H9 (cell line): ENCODE measurements at regions not wholly inside any gene's neighbourhood (a gene's known extent, or its start where the extent isn't known, plus 50 kb on each side); places are given as distances from the start of the nearest gene placed in this dataset.

ENCODE experiments used
- DNase-seq: peaks from one replicate; pipeline ENCODE4 v3.0.0-alpha.2; 2017
- H2AFZ ChIP-seq: one replicate; pipeline ENCODE4 v1.6.1; 2013; ENCODE audit warnings: mild to moderate bottlenecking, low read length, control low read depth, moderate library complexity
- H2AK5ac ChIP-seq: 2 replicates; pipeline ENCODE4 v1.6.1; 2013; ENCODE audit warnings: low read length, control low read depth, mixed read lengths; ENCODE audit not compliant: insufficient read length
- H2BK120ac ChIP-seq: one replicate; pipeline ENCODE4 v1.6.1; 2013; ENCODE audit warnings: low read depth, mild to moderate bottlenecking, low read length, control low read depth, inconsistent platforms; ENCODE audit not compliant: poor library complexity, severe bottlenecking
- H2BK12ac ChIP-seq: 2 replicates; pipeline ENCODE4 v1.6.1; 2013; ENCODE audit warnings: low read length, control low read depth, mixed read lengths, low read depth; ENCODE audit not compliant: insufficient read length
- H2BK15ac ChIP-seq: 2 replicates; pipeline ENCODE4 v1.6.1; 2013; ENCODE audit warnings: low read depth, low read length, control low read depth
- H2BK20ac ChIP-seq: one replicate; pipeline ENCODE4 v1.6.1; 2013; ENCODE audit warnings: low read depth, mild to moderate bottlenecking, low read length, control low read depth, inconsistent platforms; ENCODE audit not compliant: poor library complexity, severe bottlenecking
- H2BK5ac ChIP-seq: 2 replicates; pipeline ENCODE4 v1.6.1; 2013; ENCODE audit warnings: low read length, control low read depth, mixed read lengths; ENCODE audit not compliant: insufficient read length
- H3K14ac ChIP-seq: 2 replicates; pipeline ENCODE4 v1.6.1; 2013; ENCODE audit warnings: low read length, control low read depth; ENCODE audit not compliant: insufficient read depth
- H3K18ac ChIP-seq: 2 replicates; pipeline ENCODE4 v1.6.1; 2013; ENCODE audit warnings: low read depth, mild to moderate bottlenecking, mixed read lengths, low read length, control low read depth; ENCODE audit not compliant: insufficient read length
- H3K23ac ChIP-seq: 2 replicates; pipeline ENCODE4 v1.6.1; 2013; ENCODE audit warnings: low read length, control low read depth, mixed read lengths, low read depth; ENCODE audit not compliant: insufficient read length
- H3K23me2 ChIP-seq: 2 replicates; pipeline ENCODE4 v1.6.1; 2013; ENCODE audit warnings: low read depth, mild to moderate bottlenecking, mixed read lengths, low read length, control low read depth; ENCODE audit not compliant: insufficient read length, poor library complexity, severe bottlenecking
- H3K27ac ChIP-seq: 2 replicates; pipeline ENCODE4 v1.5.1; 2013; ENCODE audit warnings: low read length, control low read depth, mixed read lengths, low read depth; ENCODE audit not compliant: insufficient read length
- H3K27me3 ChIP-seq: 2 replicates; pipeline ENCODE4 v1.6.1; 2013; ENCODE audit warnings: low read length, control low read depth, inconsistent platforms; ENCODE audit not compliant: insufficient read depth
- H3K4ac ChIP-seq: 2 replicates; pipeline ENCODE4 v1.6.1; 2013; ENCODE audit warnings: low read depth, mild to moderate bottlenecking, control low read depth, inconsistent platforms, low read length, moderate library complexity
- H3K4me1 ChIP-seq: 2 replicates; pipeline ENCODE4 v1.6.1; 2013; ENCODE audit warnings: low read length, control low read depth, inconsistent platforms; ENCODE audit not compliant: insufficient read depth
- H3K4me2 ChIP-seq: 2 replicates; pipeline ENCODE4 v1.6.1; 2013; ENCODE audit warnings: low read length, control low read depth, mixed read lengths; ENCODE audit not compliant: insufficient read length, insufficient read depth
- H3K56ac ChIP-seq: 2 replicates; pipeline ENCODE4 v1.6.1; 2013; ENCODE audit warnings: low read depth, mild to moderate bottlenecking, mixed read lengths, low read length, control low read depth; ENCODE audit not compliant: insufficient read length
- H3K79me1 ChIP-seq: 2 replicates; pipeline ENCODE4 v1.6.1; 2013; ENCODE audit warnings: low read depth, mild to moderate bottlenecking, moderate library complexity, low read length, control low read depth, inconsistent platforms; ENCODE audit not compliant: insufficient read depth, poor library complexity, severe bottlenecking
- H3K79me2 ChIP-seq: 2 replicates; pipeline ENCODE4 v1.6.1; 2013; ENCODE audit warnings: low read length, control low read depth, inconsistent platforms; ENCODE audit not compliant: insufficient read depth
- H3K9ac ChIP-seq: 2 replicates; pipeline ENCODE4 v1.6.1; 2013; ENCODE audit warnings: low read length, control low read depth, mixed read lengths; ENCODE audit not compliant: insufficient read length; ENCODE audit errors: extremely low read depth
- H3K9me3 ChIP-seq: one replicate; pipeline ENCODE4 v1.6.1; 2013; ENCODE audit warnings: low read depth, low read length, inconsistent platforms; ENCODE audit not compliant: control insufficient read depth
- H3T11ph ChIP-seq: one replicate; pipeline ENCODE4 v1.6.1; 2013; ENCODE audit warnings: mild to moderate bottlenecking, low read length, control low read depth, inconsistent platforms
- H4K20me1 ChIP-seq: one replicate; pipeline ENCODE4 v1.6.1; 2013; ENCODE audit not compliant: control insufficient read depth, insufficient read length, insufficient read depth
- H4K5ac ChIP-seq: 2 replicates; pipeline ENCODE4 v1.6.1; 2013; ENCODE audit warnings: low read depth, mild to moderate bottlenecking, mixed read lengths, low read length, control low read depth; ENCODE audit not compliant: insufficient read length
- H4K8ac ChIP-seq: replicated peaks from 2 replicates; pipeline ENCODE4 v1.6.1; 2013; ENCODE audit warnings: low read length, control low read depth, mixed read lengths, low read depth; ENCODE audit not compliant: insufficient read length
- H4K91ac ChIP-seq: 2 replicates; pipeline ENCODE4 v1.6.1; 2013; ENCODE audit warnings: low read depth, mild to moderate bottlenecking, moderate library complexity, mixed read lengths, low read length, control low read depth; ENCODE audit not compliant: insufficient read length
- H3K27ac Mint-ChIP-seq, 3 experiments: 2 replicates in 2 of 3; 3 replicates in 1 of 3; pipeline ENCODE4 v1.8.0; 2020 to 2021; ENCODE audit warnings: mixed read lengths in 3 of 3, mild to moderate bottlenecking in 1 of 3, moderate library complexity in 1 of 3
- H3K27me3 Mint-ChIP-seq: 2 replicates; pipeline ENCODE4 v1.8.0; 2021; ENCODE audit warnings: low read depth, mild to moderate bottlenecking, moderate library complexity, mixed read lengths
- H3K36me3 Mint-ChIP-seq, 3 experiments: 2 replicates in 2 of 3; 3 replicates in 1 of 3; pipeline ENCODE4 v1.8.0; 2020 to 2021; ENCODE audit warnings: low read depth in 3 of 3, mixed read lengths in 3 of 3; ENCODE audit not compliant: insufficient read depth in 1 of 3
- H3K4me1 Mint-ChIP-seq, 2 experiments: 2 replicates each; pipeline ENCODE4 v1.8.0; 2020; ENCODE audit warnings: mixed read lengths in 2 of 2
- H3K4me3 Mint-ChIP-seq, 2 experiments: 2 replicates in 1 of 2; 3 replicates in 1 of 2; pipeline ENCODE4 v1.8.0; 2020 to 2021; ENCODE audit warnings: mild to moderate bottlenecking in 2 of 2, mixed read lengths in 2 of 2, moderate library complexity in 1 of 2
- H3K9me3 Mint-ChIP-seq, 2 experiments: 2 replicates in 1 of 2; 3 replicates in 1 of 2; pipeline ENCODE4 v1.8.0; 2020; ENCODE audit warnings: mild to moderate bottlenecking in 2 of 2, mixed read lengths in 2 of 2, moderate library complexity in 1 of 2
- WGBS: extraction: QIAGEN DNeasy Blood & Tissue Kit; methylation state at CpG from one replicate; pipeline ENCODE4 v1.1.7; 2013; ENCODE audit warnings: missing lambda C conversion rate, low lambda C conversion rate, mixed read lengths; ENCODE audit not compliant: insufficient read length; ENCODE audit errors: extremely low coverage; 5-methylcytosine and 5-hydroxymethylcytosine counted together
- TF ChIP-seq, protein P1 (sequence below): fragments of 200-600 bp; sonication (generic); conservative IDR thresholded peaks from 3 replicates; pipeline ENCODE4 v1.8.0; 2021; ENCODE audit warnings: antibody characterized with exemption, mild to moderate bottlenecking

DNA sequence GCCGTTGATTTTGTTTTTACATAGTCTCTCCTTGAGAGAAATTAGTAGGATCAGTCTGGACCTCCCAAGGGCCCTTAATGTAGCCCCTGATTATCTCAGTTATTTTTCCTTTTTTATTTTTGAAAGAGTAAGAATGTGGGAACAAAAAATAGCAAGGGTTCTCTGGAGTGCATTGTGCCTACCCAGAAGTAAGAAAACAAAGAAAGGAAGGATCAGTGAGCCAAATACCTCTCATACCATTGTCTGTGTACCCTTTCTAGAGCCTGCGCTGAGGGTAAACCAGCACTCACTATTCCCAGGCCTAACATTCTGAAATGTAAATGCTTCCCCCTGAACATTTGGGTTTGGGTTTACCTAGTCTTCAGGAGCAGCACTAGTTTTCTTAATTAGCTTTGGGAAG is 213.0 kb upstream of the TARS1 start:
- Histone ChIP-seq H3K18ac (no peak overlapping the region), H3K79me2 (no peaks in the 10 kb centered on the region), H2AK5ac (no peak overlapping the region), H3K4me2 (no peak overlapping the region), H3K27me3 (no peaks in the 10 kb centered on the region), H2BK20ac (no peak overlapping the region), H2BK120ac (no peak overlapping the region), H3T11ph (no peak overlapping the region), H2BK12ac (no peak overlapping the region), H3K56ac (no peak overlapping the region), H3K27ac (no peak overlapping the region), H4K5ac (no peak overlapping the region), H3K9ac (no peak overlapping the region), H4K8ac (no peak overlapping the region), H3K4ac (no peak overlapping the region), H4K91ac (no peak overlapping the region), H3K14ac (no peak overlapping the region), H3K23ac (no peak overlapping the region), H3K23me2 (no peaks in the 10 kb centered on the region), H3K9me3 (no peaks in the 10 kb centered on the region), H2AFZ (no peak overlapping the region), H4K20me1 (no peaks in the 10 kb centered on the region), H3K4me1 (no peaks in the 10 kb centered on the region), H3K79me1 (no peaks in the 10 kb centered on the region), H2BK5ac (no peak overlapping the region), H2BK15ac (no peak overlapping the region)
- Mint-ChIP-seq H3K27me3 (no peaks in the 10 kb centered on the region), H3K9me3 (peaks cover 0 to 2% of the 10 kb centered on the region in 2 experiments; a peak in 2 of 5 replicates), H3K36me3 (0 out of 7 replicates have a peak, but pooled peaks cover 0 to 4% (median 0%) of the 10 kb centered on the region in 3 experiments), H3K4me1 (peaks cover 12 to 17% of the 10 kb centered on the region in 2 experiments), H3K27ac (peak overlapping the region in 1 of 3 experiments; percentile 24; a peak in 1 of 7 replicates), H3K4me3 (no peak overlapping the region)
- WGBS = no CpG with 5 or more reads among the region's 2 CpGs
- DNase-seq = no peak
- TF ChIP-seq, protein P1, sequence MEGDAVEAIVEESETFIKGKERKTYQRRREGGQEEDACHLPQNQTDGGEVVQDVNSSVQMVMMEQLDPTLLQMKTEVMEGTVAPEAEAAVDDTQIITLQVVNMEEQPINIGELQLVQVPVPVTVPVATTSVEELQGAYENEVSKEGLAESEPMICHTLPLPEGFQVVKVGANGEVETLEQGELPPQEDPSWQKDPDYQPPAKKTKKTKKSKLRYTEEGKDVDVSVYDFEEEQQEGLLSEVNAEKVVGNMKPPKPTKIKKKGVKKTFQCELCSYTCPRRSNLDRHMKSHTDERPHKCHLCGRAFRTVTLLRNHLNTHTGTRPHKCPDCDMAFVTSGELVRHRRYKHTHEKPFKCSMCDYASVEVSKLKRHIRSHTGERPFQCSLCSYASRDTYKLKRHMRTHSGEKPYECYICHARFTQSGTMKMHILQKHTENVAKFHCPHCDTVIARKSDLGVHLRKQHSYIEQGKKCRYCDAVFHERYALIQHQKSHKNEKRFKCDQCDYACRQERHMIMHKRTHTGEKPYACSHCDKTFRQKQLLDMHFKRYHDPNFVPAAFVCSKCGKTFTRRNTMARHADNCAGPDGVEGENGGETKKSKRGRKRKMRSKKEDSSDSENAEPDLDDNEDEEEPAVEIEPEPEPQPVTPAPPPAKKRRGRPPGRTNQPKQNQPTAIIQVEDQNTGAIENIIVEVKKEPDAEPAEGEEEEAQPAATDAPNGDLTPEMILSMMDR = no peak
